Endothelial cell of umbilical vein (primary cell): ENCODE measurements at regions not wholly inside any gene's neighbourhood (a gene's known extent, or its start where the extent isn't known, plus 50 kb on each side); places are given as distances from the start of the nearest gene placed in this dataset.

Experiments used
- BruUV-seq: library from RNA; stranded (reverse); fragments of 400-500 nt; replicated peaks from 2 replicates; lab custom pipeline; 2021; lab: Mats Ljungman, UMichigan
- CTCF ChIA-PET: fragments of 300-600, 350-600 bp; sonication (Branson Sonifier 250); formaldehyde crosslinking; loops from one replicate; lab custom pipeline; 2021; ENCODE audit warnings: antibody characterized with exemption, inconsistent platforms; lab: Charles Lee
- POLR2A ChIA-PET: fragments of 300-600, 350-600 bp; sonication (Branson Sonifier 250); formaldehyde crosslinking; loops from one replicate; lab custom pipeline; 2021; ENCODE audit warnings: antibody characterized with exemption, inconsistent platforms; lab: Charles Lee
- DNase-seq: peaks from one replicate; pipeline ENCODE4 v3.0.0-alpha.2; 2011; ENCODE audit warnings: low read depth, low spot score
- FAIRE-seq: peaks from 2 replicates; lab custom pipeline; 2011; peaks lifted over from hg19 to GRCh38; lab: Jason Lieb, UNC
- H2AFZ ChIP-seq: 2 replicates; pipeline ENCODE4 v1.6.0; 2012; ENCODE audit warnings: low read depth, low read length, control low read depth, inconsistent platforms
- H3K27ac ChIP-seq: 2 replicates; pipeline ENCODE4 v1.5.1; 2011; ENCODE audit warnings: low read depth, mild to moderate bottlenecking, control low read depth, low read length, moderate library complexity; ENCODE audit not compliant: insufficient read depth
- H3K27me3 ChIP-seq, 2 experiments: 2 replicates each; pipeline versions ENCODE4 v1.6.0 to v1.6.1; 2011; ENCODE audit warnings: low read length in 2 of 2, mixed read lengths in 1 of 2; ENCODE audit not compliant: control insufficient read depth in 2 of 2, insufficient read depth in 2 of 2
- H3K36me3 ChIP-seq, 2 experiments: 2 replicates in 1 of 2; 3 replicates in 1 of 2; pipeline ENCODE4 v1.5.1; 2011; ENCODE audit warnings: low read length in 2 of 2, mild to moderate bottlenecking in 1 of 2, moderate library complexity in 1 of 2; ENCODE audit not compliant: control insufficient read depth in 2 of 2, insufficient read depth in 2 of 2; ENCODE audit errors: extremely low read depth in 1 of 2
- H3K4me1 ChIP-seq: 3 replicates; pipeline ENCODE4 v1.5.1; 2011; ENCODE audit warnings: mild to moderate bottlenecking, low read length; ENCODE audit not compliant: control insufficient read depth, insufficient read depth; ENCODE audit errors: extremely low read depth
- H3K4me2 ChIP-seq: 2 replicates; pipeline ENCODE4 v1.6.1; 2011; ENCODE audit warnings: low read length, control low read depth, mixed read lengths; ENCODE audit not compliant: insufficient read depth
- H3K4me3 ChIP-seq, 3 experiments: fragments of 200-600 bp in 1 of 3; sonication (generic), shearing (Covaris generic) in 1 of 3; replicated peaks in 1 of 3; 2 replicates each; pipeline ENCODE4 v1.5.1; 2011 to 2016; ENCODE audit warnings: control low read depth in 3 of 3, low read length in 3 of 3, mild to moderate bottlenecking in 2 of 3, inconsistent platforms in 1 of 3, low read depth in 1 of 3, moderate library complexity in 1 of 3; ENCODE audit not compliant: insufficient read depth in 1 of 3
- H3K79me2 ChIP-seq: 2 replicates; pipeline ENCODE4 v1.6.0; 2012; ENCODE audit warnings: low read length, inconsistent platforms; ENCODE audit not compliant: control insufficient read depth, insufficient read depth
- H3K9ac ChIP-seq: replicated peaks from 2 replicates; pipeline ENCODE3; 2011; ENCODE audit warnings: low read length, control low read depth; ENCODE audit not compliant: insufficient read depth; ENCODE audit errors: extremely low read depth
- H3K9me1 ChIP-seq: replicated peaks from 3 replicates; pipeline ENCODE4 v1.6.0; 2011; ENCODE audit warnings: mild to moderate bottlenecking, low read length; ENCODE audit not compliant: control insufficient read depth, insufficient read depth; ENCODE audit errors: extremely low read depth
- H3K9me3 ChIP-seq: replicated peaks from 2 replicates; pipeline ENCODE4 v1.5.1; 2012; ENCODE audit warnings: low read length, inconsistent platforms; ENCODE audit not compliant: control insufficient read depth, insufficient read depth
- H4K20me1 ChIP-seq: replicated peaks from 2 replicates; pipeline ENCODE3; 2011; ENCODE audit warnings: mild to moderate bottlenecking, low read length; ENCODE audit not compliant: control insufficient read depth, insufficient read depth; ENCODE audit errors: extremely low read depth
- CTCF ChIP-seq, 2 donors: IDR thresholded peaks; 1 replicate in 1 of 2; 2 replicates in 1 of 2; pipeline ENCODE4 v1.5.1; 2011; ENCODE audit warnings: low read length in 2 of 2, mild to moderate bottlenecking in 2 of 2, moderate library complexity in 2 of 2, control low read depth in 1 of 2, inconsistent platforms in 1 of 2, low read depth in 1 of 2; ENCODE audit not compliant: insufficient read depth in 1 of 2; ENCODE audit errors: extremely low read depth in 1 of 2
- EZH2 ChIP-seq: IDR thresholded peaks from 2 replicates; pipeline ENCODE4 v1.6.1; 2012; ENCODE audit warnings: borderline replicate concordance, low read depth, mild to moderate bottlenecking, moderate library complexity, low read length, inconsistent platforms; ENCODE audit not compliant: severe bottlenecking
- FOS ChIP-seq: IDR thresholded peaks from 2 replicates; pipeline ENCODE4 v1.6.1; 2011; ENCODE audit warnings: mild to moderate bottlenecking, low read length, moderate library complexity, borderline replicate concordance; ENCODE audit not compliant: insufficient read depth
- GATA2 ChIP-seq: IDR thresholded peaks from 2 replicates; pipeline ENCODE4 v1.7.0; 2011; ENCODE audit warnings: low read depth, mild to moderate bottlenecking, moderate library complexity, mixed read lengths, low read length; ENCODE audit not compliant: insufficient read length, insufficient read depth
- JUN ChIP-seq: IDR thresholded peaks from 2 replicates; pipeline ENCODE4 v1.6.1; 2011; ENCODE audit warnings: borderline replicate concordance, low read depth; ENCODE audit not compliant: insufficient read length, insufficient read depth
- MAX ChIP-seq: IDR thresholded peaks from 2 replicates; pipeline ENCODE4 v1.6.1; 2011; ENCODE audit not compliant: insufficient read depth, insufficient read length
- MYC ChIP-seq: IDR thresholded peaks from one replicate; pipeline ENCODE4 v1.6.1; 2011; ENCODE audit warnings: mild to moderate bottlenecking, low read depth, low read length
- POLR2A ChIP-seq: IDR thresholded peaks from 2 replicates; pipeline ENCODE4 v1.6.1; 2012; ENCODE audit warnings: low read depth, mild to moderate bottlenecking, control low read depth, low read length
- POLR2AphosphoS5 ChIP-seq: IDR thresholded peaks from 2 replicates; pipeline ENCODE4 v1.6.1; 2012; ENCODE audit warnings: low read depth, mild to moderate bottlenecking, control low read depth, low read length, moderate library complexity; ENCODE audit not compliant: insufficient read depth
- dilution Hi-C: fragments of 300-500 bp; cut with MboI; formaldehyde crosslinking; loops from one replicate; pipeline ENCODE4 v1.15.0; 2019; ENCODE audit warnings: low sequenced_read_pairs; ENCODE audit not compliant: extremely low pct_ligation_motif_present
- intact Hi-C: fragments of 100-400 bp; cut with micrococcal nuclease; formaldehyde crosslinking; loops from one replicate; pipeline ENCODE4 v1.10.0; 2022

GRCh38 chr16:72355561-72355960 lies 183.6 kb upstream of the PMFBP1 start:
- DNase-seq = no peak
- intact Hi-C loops = no loop called here

More at GRCh38 chr16:72355561-72355960, 183.6 kb upstream of the PMFBP1 start:
- Histone ChIP-seq H3K36me3 (no peaks in the 10 kb centered on the region), H3K27me3 (no peaks in the 10 kb centered on the region), H3K9me1 (no peaks in the 10 kb centered on the region), H3K79me2 (no peaks in the 10 kb centered on the region), H3K9ac (no peak overlapping the region), H2AFZ (no peak overlapping the region), H3K9me3 (no peaks in the 10 kb centered on the region), H3K4me3 (no peak overlapping the region), H4K20me1 (no peaks in the 10 kb centered on the region), H3K4me1 (no peaks in the 10 kb centered on the region), H3K4me2 (no peak overlapping the region), H3K27ac (no peak overlapping the region)
- FAIRE-seq = no peak
- TF ChIP-seq JUN = no peak
- TF ChIP-seq EZH2 = no peak
- no peak for TF ChIP-seq GATA2
- no peak for TF ChIP-seq MYC
- no peak for TF ChIP-seq CTCF (IDR thresholded peaks at IDR 0.05; ENCODE audit: extremely low read depth in 1 of 2, insufficient read depth in 1 of 2, low read depth in 1 of 2, low read length in 2 of 2)
- no peak for TF ChIP-seq MAX
- no peak for TF ChIP-seq FOS
- TF ChIP-seq POLR2AphosphoS5 = no peak
- no peak for TF ChIP-seq POLR2A
- no TSS peak for BruUV-seq
- dilution Hi-C loops = no loop called here
- POLR2A ChIA-PET = no interaction called here
- CTCF ChIA-PET = no interaction called here
